HL-60 (cell line): ENCODE measurements at regions not wholly inside any gene's neighbourhood (a gene's known extent, or its start where the extent isn't known, plus 50 kb on each side); places are given as distances from the start of the nearest gene placed in this dataset.

Experiments used
- DNase-seq, 2 experiments: peaks; one replicate each; pipeline ENCODE4 v3.0.0-alpha.2; 2010 to 2020; ENCODE audit warnings: low read depth in 1 of 2, low spot score in 1 of 2
- H3K27ac ChIP-seq: fragments of 250-450 bp; sonication (Bioruptor Pico); replicated peaks from 2 replicates; pipeline ENCODE4 v1.5.1; 2020; ENCODE audit warnings: mild to moderate bottlenecking, moderate library complexity
- H3K27me3 ChIP-seq: fragments of 250-450 bp; sonication (Bioruptor Pico); 2 replicates; pipeline ENCODE4 v1.5.1; 2021; ENCODE audit warnings: mild to moderate bottlenecking, moderate library complexity; ENCODE audit not compliant: insufficient read depth, poor library complexity, severe bottlenecking
- H3K4me3 ChIP-seq: replicated peaks from 2 replicates; pipeline ENCODE4 v1.5.1; 2011; ENCODE audit warnings: mild to moderate bottlenecking, control low read depth, low read length; ENCODE audit not compliant: insufficient read depth
- GABPA ChIP-seq: IDR thresholded peaks from 2 replicates; pipeline ENCODE4 v1.6.1; 2012; ENCODE audit warnings: low read depth
- POLR2AphosphoS5 ChIP-seq: IDR thresholded peaks from 2 replicates; pipeline ENCODE4 v1.6.1; 2012; ENCODE audit warnings: low read depth
- REST ChIP-seq: IDR thresholded peaks from 2 replicates; pipeline ENCODE4 v1.6.1; 2012; ENCODE audit warnings: low read depth; ENCODE audit not compliant: insufficient replicate concordance
- SPI1 ChIP-seq: IDR thresholded peaks from 2 replicates; pipeline ENCODE4 v1.6.1; 2012; ENCODE audit warnings: low read depth, mild to moderate bottlenecking, borderline replicate concordance
- TF ChIP-seq, protein P1 (sequence below): IDR thresholded peaks from one replicate; pipeline ENCODE4 v1.5.1; 2011; ENCODE audit warnings: low read length, control low read depth, inconsistent platforms; ENCODE audit not compliant: insufficient read depth

- H3K27me3 ChIP-seq = no peaks in the 10 kb centered on the region
- no peak for DNase-seq
- no peak for TF ChIP-seq SPI1
- TF ChIP-seq, protein P1, sequence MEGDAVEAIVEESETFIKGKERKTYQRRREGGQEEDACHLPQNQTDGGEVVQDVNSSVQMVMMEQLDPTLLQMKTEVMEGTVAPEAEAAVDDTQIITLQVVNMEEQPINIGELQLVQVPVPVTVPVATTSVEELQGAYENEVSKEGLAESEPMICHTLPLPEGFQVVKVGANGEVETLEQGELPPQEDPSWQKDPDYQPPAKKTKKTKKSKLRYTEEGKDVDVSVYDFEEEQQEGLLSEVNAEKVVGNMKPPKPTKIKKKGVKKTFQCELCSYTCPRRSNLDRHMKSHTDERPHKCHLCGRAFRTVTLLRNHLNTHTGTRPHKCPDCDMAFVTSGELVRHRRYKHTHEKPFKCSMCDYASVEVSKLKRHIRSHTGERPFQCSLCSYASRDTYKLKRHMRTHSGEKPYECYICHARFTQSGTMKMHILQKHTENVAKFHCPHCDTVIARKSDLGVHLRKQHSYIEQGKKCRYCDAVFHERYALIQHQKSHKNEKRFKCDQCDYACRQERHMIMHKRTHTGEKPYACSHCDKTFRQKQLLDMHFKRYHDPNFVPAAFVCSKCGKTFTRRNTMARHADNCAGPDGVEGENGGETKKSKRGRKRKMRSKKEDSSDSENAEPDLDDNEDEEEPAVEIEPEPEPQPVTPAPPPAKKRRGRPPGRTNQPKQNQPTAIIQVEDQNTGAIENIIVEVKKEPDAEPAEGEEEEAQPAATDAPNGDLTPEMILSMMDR = no peak
- TF ChIP-seq GABPA = no peak
- no peak for TF ChIP-seq POLR2AphosphoS5
- TF ChIP-seq REST = no peak
- no peak overlapping the region for H3K4me3 ChIP-seq
- H3K27ac ChIP-seq = no peak overlapping the region
These were observed 894.0 kb downstream of the DCDC2C start for GRCh38 chr2:4597400-4597799.

- TF ChIP-seq, protein P1 = no peak
- TF ChIP-seq SPI1 (no peak), POLR2AphosphoS5 (no peak), GABPA (no peak), REST (no peak)
- Histone ChIP-seq H3K27ac (no peak overlapping the region), H3K27me3 (no peaks in the 10 kb centered on the region), H3K4me3 (no peak overlapping the region)
- no peak for DNase-seq
These were observed 901.4 kb downstream of the DCDC2C start for GRCh38 chr2:4604767-4605166.

DNA sequence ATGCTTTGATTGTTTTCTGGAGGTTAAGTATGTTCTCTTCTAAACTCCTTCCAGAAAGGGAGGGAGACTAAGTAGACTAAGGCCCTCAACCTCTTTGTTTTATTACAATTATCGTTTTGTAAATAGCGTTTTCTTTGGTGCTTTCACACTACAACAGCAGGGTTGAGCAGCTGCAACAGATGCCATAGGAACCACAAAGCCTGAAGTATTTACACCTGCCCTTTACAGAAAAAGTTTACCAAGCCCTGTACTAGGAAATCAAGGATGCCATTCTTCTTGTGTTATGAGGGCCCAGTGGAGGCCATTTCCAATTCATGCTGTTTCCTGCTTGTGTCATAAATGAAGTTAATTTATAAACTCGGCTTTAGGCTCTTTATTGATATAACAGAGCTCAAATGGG is 914.8 kb downstream of the DCDC2C start:
- TF ChIP-seq SPI1 (no peak), POLR2AphosphoS5 (no peak), REST (no peak), GABPA (no peak)
- TF ChIP-seq, protein P1 = no peak
- no peak overlapping the region for H3K4me3 ChIP-seq
- no peak overlapping the region for H3K27ac ChIP-seq
- no peaks in the 10 kb centered on the region for H3K27me3 ChIP-seq
- no peak for DNase-seq
